ENCODE measurements at regions not wholly inside any gene's neighbourhood (a gene's known extent, or its start where the extent isn't known, plus 50 kb on each side); places are given as distances from the start of the nearest gene placed in this dataset.
"Not testable (repeated sequence)": the region's sequence is repeated elsewhere in the genome, so short reads cannot be mapped to it uniquely, and the experiment has no call there.

- DNase-seq (ENCODE audit: low read depth, low spot score), result no peak
These were observed 76.4 kb downstream of the MAGED4 start for GRCh38 chrX:52261125-52261462.

- peak; percentile 94 for DNase-seq (ENCODE audit: low read depth, low spot score)
These were observed 76.9 kb downstream of the MAGED4 start for GRCh38 chrX:52261463-52262194.

DNA sequence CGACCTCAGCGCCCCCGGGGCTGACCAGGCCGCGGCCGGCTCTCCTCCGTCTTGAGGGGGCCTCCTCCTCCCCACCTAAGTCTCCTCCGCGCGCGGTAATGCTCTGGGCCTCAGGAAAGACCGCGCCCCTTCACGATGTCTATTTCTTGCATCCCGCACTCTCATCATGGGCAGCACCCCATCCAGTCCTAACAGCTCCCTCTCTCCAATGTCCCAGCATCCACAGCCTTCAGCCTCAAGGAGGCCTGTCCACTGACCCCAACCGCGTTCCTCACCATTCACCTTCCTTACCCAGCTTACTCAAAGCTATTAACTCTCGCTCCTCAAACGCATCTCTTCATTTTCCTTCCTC, 77.5 kb downstream of the MAGED4 start:
- DNase-seq (ENCODE audit: low read depth, low spot score), result no peak

GRCh38 chrX:52263417-52263816, 78.7 kb downstream of the MAGED4 start:
- DNase-seq (ENCODE audit: low read depth, low spot score), result no peak

- DNase-seq (ENCODE audit: low read depth, low spot score), result no peak
These were observed 81.0 kb downstream of the MAGED4 start for GRCh38 chrX:52265713-52266112.

GRCh38 chrX:52268502-52268901, 83.8 kb downstream of the MAGED4 start:
- DNase-seq (ENCODE audit: low read depth, low spot score), result not testable (repeated sequence)

GRCh38 chrX:52270453-52271116, 85.9 kb downstream of the MAGED4 start:
- no peak for DNase-seq (ENCODE audit: low read depth, low spot score)

DNA sequence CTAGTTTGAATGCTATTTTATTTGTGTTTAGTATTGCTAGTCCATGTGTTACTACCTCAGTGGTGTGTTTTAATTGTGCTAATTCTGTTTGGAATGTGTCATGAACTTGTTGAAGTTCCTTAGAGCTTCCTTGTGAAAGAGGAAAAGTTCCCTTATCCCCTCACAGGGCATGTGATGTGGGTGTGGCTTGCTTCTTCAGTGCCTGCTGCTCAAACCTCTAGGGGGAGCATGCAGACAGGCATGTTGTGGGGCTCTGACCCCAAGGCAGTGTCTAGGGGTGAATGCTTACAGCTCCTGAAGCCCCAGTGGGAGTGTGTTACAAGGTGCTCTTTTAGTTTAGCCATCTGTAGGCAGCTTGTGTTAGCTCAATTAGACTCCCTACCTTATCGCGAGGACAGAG, 86.5 kb downstream of the MAGED4 start:
- no peak for DNase-seq (ENCODE audit: low read depth, low spot score)

DNA sequence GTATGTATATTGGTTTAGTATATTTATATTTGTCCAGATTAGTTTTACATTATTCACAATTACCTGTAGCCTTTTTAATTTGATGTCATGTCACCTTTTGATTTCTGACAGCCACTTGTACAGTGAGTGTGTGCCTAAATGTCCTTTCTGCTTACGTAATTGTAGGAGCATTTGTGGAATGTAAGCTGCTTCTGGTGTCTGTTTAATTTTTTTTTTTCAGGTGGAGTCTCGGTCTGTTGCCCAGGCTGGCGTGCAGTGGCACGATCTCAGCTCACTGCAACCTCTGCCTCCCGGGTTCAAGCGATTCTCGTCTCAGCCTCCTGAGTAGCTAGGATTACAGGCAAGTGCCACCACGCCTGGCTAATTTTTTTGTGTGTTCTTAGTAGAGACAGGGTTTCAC, 91.2 kb upstream of the XAGE2 start:
- no peak for DNase-seq (ENCODE audit: low read depth, low spot score)

GRCh38 chrX:52280812-52281211, 88.0 kb upstream of the XAGE2 start:
- no peak for DNase-seq (ENCODE audit: low read depth, low spot score)

DNA sequence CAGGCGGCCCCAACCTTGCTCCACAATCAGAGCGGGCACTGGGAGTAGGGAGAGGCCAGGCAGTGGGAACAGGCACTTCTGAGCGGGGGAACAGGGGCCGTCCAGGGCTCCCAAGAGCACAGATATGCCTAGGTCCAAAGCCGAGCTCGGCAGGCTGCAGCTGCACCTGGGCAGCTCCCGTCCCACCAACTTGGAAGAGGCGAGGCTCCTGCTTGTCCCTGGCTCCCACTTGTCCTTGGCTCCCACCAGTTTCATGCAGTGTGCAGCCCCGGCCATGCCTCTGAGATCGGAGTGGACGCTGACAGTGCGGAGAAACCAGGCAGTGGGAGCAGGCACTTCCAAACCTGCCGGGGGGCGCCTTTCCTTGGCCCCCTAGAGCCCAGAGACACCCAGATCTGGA, 84.0 kb upstream of the XAGE2 start:
- DNase-seq (ENCODE audit: low read depth, low spot score), result no peak

- not testable (repeated sequence) for DNase-seq (ENCODE audit: low read depth, low spot score)
These were observed 69.9 kb upstream of the XAGE2 start for GRCh38 chrX:52298968-52299367.

GRCh38 chrX:52308532-52308931, 60.3 kb upstream of the XAGE2 start:
- not testable (repeated sequence) for DNase-seq (ENCODE audit: low read depth, low spot score)

Data from astrocyte of the hippocampus (primary cell).